Keratinocyte (primary cell): ENCODE measurements at regions not wholly inside any gene's neighbourhood (a gene's known extent, or its start where the extent isn't known, plus 50 kb on each side); places are given as distances from the start of the nearest gene placed in this dataset.
A peak's percentile ranks its signal among the peaks of the same experiment; 100 is the strongest.

Experiments
- DNase-seq: peaks from one replicate; pipeline ENCODE4 v3.0.0-alpha.2; 2011; ENCODE audit warnings: low read depth, missing footprints, low spot score
- FAIRE-seq: peaks from 2 replicates; lab custom pipeline; 2011; peaks lifted over from hg19 to GRCh38; lab: Jason Lieb, UNC
- H2AFZ ChIP-seq: 2 replicates; pipeline ENCODE4 v1.6.0; 2012; ENCODE audit warnings: low read length, control low read depth, inconsistent platforms; ENCODE audit not compliant: control insufficient read depth
- H3K27ac ChIP-seq: 2 replicates; pipeline ENCODE4 v1.5.1; 2011; ENCODE audit warnings: low read length; ENCODE audit not compliant: control insufficient read depth, insufficient read depth
- H3K27me3 ChIP-seq: 3 replicates; pipeline ENCODE4 v1.6.0; 2011; ENCODE audit warnings: low read length; ENCODE audit not compliant: control insufficient read depth, insufficient read depth; ENCODE audit errors: extremely low read depth
- H3K36me3 ChIP-seq, 2 experiments: 2 replicates in 1 of 2; 3 replicates in 1 of 2; pipeline ENCODE4 v1.5.1; 2011; ENCODE audit warnings: low read length in 2 of 2, mild to moderate bottlenecking in 1 of 2; ENCODE audit not compliant: control insufficient read depth in 2 of 2, insufficient read depth in 2 of 2; ENCODE audit errors: extremely low read depth in 1 of 2
- H3K4me1 ChIP-seq: 3 replicates; pipeline ENCODE4 v1.5.1; 2011; ENCODE audit warnings: low read length; ENCODE audit not compliant: control insufficient read depth, insufficient read depth; ENCODE audit errors: extremely low read depth
- H3K4me2 ChIP-seq: 3 replicates; pipeline ENCODE4 v1.6.0; 2011; ENCODE audit warnings: low read depth, low read length; ENCODE audit not compliant: control insufficient read depth, insufficient read depth; ENCODE audit errors: extremely low read depth
- H3K4me3 ChIP-seq, 3 experiments: fragments of 200-600 bp in 1 of 3; sonication (generic) in 1 of 3; 2 replicates in 2 of 3; 3 replicates in 1 of 3; pipeline ENCODE4 v1.5.1; 2011 to 2016; ENCODE audit warnings: low read length in 3 of 3, mild to moderate bottlenecking in 3 of 3, control low read depth in 2 of 3, inconsistent platforms in 1 of 3, low read depth in 1 of 3, mixed read lengths in 1 of 3, mixed run types in 1 of 3, moderate library complexity in 1 of 3; ENCODE audit not compliant: control insufficient read depth in 2 of 3, insufficient read depth in 2 of 3; ENCODE audit errors: extremely low read depth in 1 of 3
- H3K79me2 ChIP-seq: 2 replicates; pipeline ENCODE4 v1.6.0; 2012; ENCODE audit warnings: low read length; ENCODE audit not compliant: control insufficient read depth, insufficient read depth
- H3K9ac ChIP-seq: 3 replicates; pipeline ENCODE4 v1.6.0; 2011; ENCODE audit warnings: low read length; ENCODE audit not compliant: control insufficient read depth, insufficient read depth; ENCODE audit errors: extremely low read depth
- H3K9me1 ChIP-seq: 3 replicates; pipeline ENCODE4 v1.6.0; 2011; ENCODE audit warnings: low read length; ENCODE audit not compliant: control insufficient read depth, insufficient read depth; ENCODE audit errors: extremely low read depth
- H3K9me3 ChIP-seq: 2 replicates; pipeline ENCODE4 v1.5.1; 2012; ENCODE audit warnings: low read depth, low read length; ENCODE audit not compliant: control insufficient read depth
- H4K20me1 ChIP-seq: 3 replicates; pipeline ENCODE4 v1.6.0; 2011; ENCODE audit warnings: low read length; ENCODE audit not compliant: control insufficient read depth, insufficient read depth; ENCODE audit errors: extremely low read depth
- CTCF ChIP-seq, 3 experiments: IDR thresholded peaks in 1 of 3; conservative IDR thresholded peaks in 1 of 3; optimal IDR thresholded peaks in 1 of 3; 2 replicates in 2 of 3; 3 replicates in 1 of 3; pipeline versions ENCODE3 to v1.5.1; 2011; ENCODE audit warnings: low read length in 3 of 3, mild to moderate bottlenecking in 3 of 3, moderate library complexity in 2 of 3, control low read depth in 1 of 3, inconsistent platforms in 1 of 3; ENCODE audit not compliant: insufficient read depth in 2 of 3; ENCODE audit errors: extremely low read depth in 1 of 3
- EZH2 ChIP-seq: IDR thresholded peaks from one replicate; pipeline ENCODE4 v1.6.1; 2012; ENCODE audit warnings: inconsistent platforms, mild to moderate bottlenecking, low read length, moderate library complexity
- dilution Hi-C: fragments of 300-500 bp; cut with MboI; formaldehyde crosslinking; loops from one replicate; pipeline ENCODE4 v1.7.0; 2020; ENCODE audit warnings: low sequenced_read_pairs; ENCODE audit not compliant: extremely low pct_ligation_motif_present

- Histone ChIP-seq H3K79me2 (peaks cover 2% of the 10 kb centered on the region), H3K36me3 (no peaks in the 10 kb centered on the region), H3K4me3 (peak overlapping the region; percentile 75 to 90 (median 86)), H3K9me3 (no peaks in the 10 kb centered on the region), H3K27ac (peak overlapping the region; percentile 74), H2AFZ (peak overlapping the region; percentile 94), H3K4me1 (peaks cover 10% of the 10 kb centered on the region), H3K9me1 (no peaks in the 10 kb centered on the region), H3K4me2 (peak overlapping the region; percentile 81), H4K20me1 (no peaks in the 10 kb centered on the region), H3K9ac (peak overlapping the region; percentile 88), H3K27me3 (no peaks in the 10 kb centered on the region)
- FAIRE-seq (peak; percentile 26), DNase-seq (no peak)
- TF ChIP-seq EZH2 (no peak), CTCF (optimal IDR thresholded peaks at IDR 0.05 in 1 of 3, IDR thresholded peaks at IDR 0.05 in 1 of 3, conservative IDR thresholded peaks at IDR 0.05 in 1 of 3; ENCODE audit: extremely low read depth in 1 of 3, insufficient read depth in 2 of 3, low read length in 3 of 3) (no peak)
- dilution Hi-C loops = no loop called here
Observed at GRCh38 chr16:72664056-72664508, 383.8 kb downstream of the ZFHX3 start.

GRCh38 chr16:72658888-72659717, 388.8 kb downstream of the ZFHX3 start:
- H3K36me3 ChIP-seq = no peaks in the 10 kb centered on the region
- H3K4me3 ChIP-seq = no peak overlapping the region
- no peak for DNase-seq
- H3K4me2 ChIP-seq = no peak overlapping the region
- no peaks in the 10 kb centered on the region for H3K27me3 ChIP-seq
- no peak for FAIRE-seq
- no peak overlapping the region for H2AFZ ChIP-seq
- H3K27ac ChIP-seq = no peak overlapping the region
- peaks cover 4% of the 10 kb centered on the region for H3K4me1 ChIP-seq
- H3K9me1 ChIP-seq = no peaks in the 10 kb centered on the region
- H4K20me1 ChIP-seq = no peaks in the 10 kb centered on the region
- peaks cover 2% of the 10 kb centered on the region for H3K79me2 ChIP-seq
- dilution Hi-C loops = no loop called here
- no peaks in the 10 kb centered on the region for H3K9me3 ChIP-seq
- no peak overlapping the region for H3K9ac ChIP-seq
- TF ChIP-seq EZH2 (no peak), CTCF (optimal IDR thresholded peaks at IDR 0.05 in 1 of 3, IDR thresholded peaks at IDR 0.05 in 1 of 3, conservative IDR thresholded peaks at IDR 0.05 in 1 of 3; ENCODE audit: extremely low read depth in 1 of 3, insufficient read depth in 2 of 3, low read length in 3 of 3) (no peak)
